ENCODE measurements at regions not wholly inside any gene's neighbourhood (a gene's known extent, or its start where the extent isn't known, plus 50 kb on each side); places are given as distances from the start of the nearest gene placed in this dataset.

DNA sequence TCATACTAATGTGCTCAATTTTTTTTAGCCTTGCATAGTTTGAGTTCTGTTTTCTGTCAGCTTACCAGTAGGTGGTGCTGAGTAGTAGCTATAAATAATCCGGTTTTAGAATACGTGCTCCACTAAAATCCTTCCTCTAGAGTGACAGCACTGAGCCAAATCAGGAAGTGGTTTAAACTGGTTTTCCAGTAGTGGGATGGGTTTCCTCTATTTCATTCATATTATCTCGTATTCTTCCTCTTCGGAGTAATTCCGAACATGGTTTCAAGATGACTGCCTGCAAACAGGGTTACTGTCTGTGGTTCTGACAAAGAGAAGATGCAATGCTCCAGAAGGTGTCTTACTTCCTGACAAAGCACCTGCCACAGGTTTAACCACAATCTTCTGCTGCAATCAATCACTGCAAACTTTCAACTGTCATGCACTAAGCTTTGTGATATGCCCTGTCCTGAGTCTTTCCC, 496.9 kb upstream of the VRK2 start:
- Mint-ChIP-seq H3K9me3 (peaks cover 9% of the 10 kb centered on the region), H3K27me3 (peaks cover 4% of the 10 kb centered on the region), H3K4me3 (peak overlapping the region; percentile 55), H3K4me1 (peaks cover 15% of the 10 kb centered on the region), H3K27ac (no peak overlapping the region), H3K36me3 (peaks cover 7% of the 10 kb centered on the region)
- no peak for DNase-seq (ENCODE audit: low spot score in 2 of 2)
- ATAC-seq (ENCODE audit: low read depth): no peak

DNA sequence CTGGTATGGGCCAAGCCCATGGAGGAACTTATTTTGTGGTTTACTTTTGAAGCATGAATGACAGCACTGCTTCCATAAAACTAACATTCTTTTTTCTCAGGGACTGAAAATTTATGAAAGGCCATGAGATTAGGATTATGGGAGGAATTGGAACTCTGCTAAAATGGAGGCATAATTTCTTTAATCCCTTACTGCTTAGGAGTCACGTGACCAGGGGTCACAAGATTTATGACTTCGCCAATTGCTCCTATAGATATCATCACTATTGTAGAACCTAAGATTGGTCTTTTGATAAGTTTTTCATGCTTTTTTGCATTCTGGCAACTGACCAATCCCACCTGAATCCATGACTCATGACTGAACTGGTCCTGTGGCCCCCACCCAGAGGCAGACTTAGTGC, 495.7 kb upstream of the VRK2 start:
- H3K4me1 Mint-ChIP-seq: peaks cover 15% of the 10 kb centered on the region

DNA sequence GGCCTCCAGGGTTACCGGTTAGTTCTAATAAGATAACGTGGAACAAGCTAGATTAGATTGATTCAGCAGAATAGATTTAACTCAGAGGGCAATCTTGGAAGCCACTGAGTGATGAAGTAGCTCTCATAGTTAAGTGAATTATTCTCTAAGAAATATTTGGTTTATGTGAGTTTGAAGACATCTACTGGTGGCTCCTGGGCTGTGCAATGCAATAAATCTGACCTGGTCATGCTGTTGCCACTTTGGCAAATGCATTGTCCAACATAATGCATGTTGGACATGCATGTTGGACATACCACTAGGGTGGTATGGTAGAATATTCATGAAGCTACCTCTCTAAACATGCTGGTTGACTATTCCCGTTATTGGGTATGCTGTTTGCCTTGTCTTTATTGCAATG, 493.7 kb upstream of the VRK2 start:
- Mint-ChIP-seq H3K9me3 (peaks cover 7% of the 10 kb centered on the region), H3K27ac (no peak overlapping the region), H3K4me3 (no peak overlapping the region), H3K27me3 (no peaks in the 10 kb centered on the region), H3K4me1 (peaks cover 8% of the 10 kb centered on the region), H3K36me3 (peaks cover 5% of the 10 kb centered on the region)
- ATAC-seq (ENCODE audit: low read depth): no peak
- no peak for DNase-seq (ENCODE audit: low spot score in 2 of 2)

More for the DNA sequence above, 495.7 kb upstream of the VRK2 start:
- Mint-ChIP-seq H3K4me3 (no peak overlapping the region), H3K9me3 (peaks cover 11% of the 10 kb centered on the region), H3K27ac (no peak overlapping the region), H3K36me3 (peaks cover 5% of the 10 kb centered on the region), H3K27me3 (no peaks in the 10 kb centered on the region)
- ATAC-seq (ENCODE audit: low read depth) (no peak), DNase-seq (ENCODE audit: low spot score in 2 of 2) (no peak)

DNA sequence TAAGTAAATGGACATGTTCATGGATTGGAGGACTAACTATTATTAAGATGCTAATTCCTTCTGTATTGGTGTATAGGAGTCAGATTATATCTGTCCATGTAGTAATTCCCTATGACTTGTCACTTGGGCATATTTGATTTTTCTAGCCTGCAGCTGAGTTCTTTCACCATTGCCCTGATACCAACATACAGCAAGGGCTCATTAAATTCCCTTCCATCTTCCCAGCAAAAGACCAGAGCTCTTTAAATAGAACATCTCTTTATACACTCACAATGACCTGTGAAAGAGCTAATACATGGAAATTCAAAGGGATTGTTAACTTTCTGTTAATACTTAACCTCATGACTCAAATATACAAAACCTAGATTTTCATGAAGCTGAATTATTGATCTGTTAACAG, 492.3 kb upstream of the VRK2 start:
- no peak for DNase-seq (ENCODE audit: low spot score in 2 of 2)

DNA sequence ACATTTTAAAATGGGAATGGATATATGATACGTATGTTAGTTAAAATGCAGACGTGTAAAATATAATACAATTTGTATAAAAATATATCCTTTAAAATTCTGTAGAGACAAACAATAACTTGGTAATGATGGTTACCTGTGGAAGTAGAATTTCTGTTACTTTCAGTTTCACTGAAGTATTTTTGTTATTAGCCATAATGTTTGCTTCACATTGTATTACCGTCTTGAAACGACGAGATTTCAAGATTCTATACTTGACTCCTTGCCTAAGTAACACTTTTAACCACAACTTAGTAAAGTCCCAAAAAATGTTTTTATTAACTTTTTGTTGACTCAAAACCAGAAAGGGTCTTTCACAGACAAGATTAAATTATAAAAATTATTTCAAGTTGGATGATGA, 488.3 kb upstream of the VRK2 start:
- H3K4me1 Mint-ChIP-seq: no peaks in the 10 kb centered on the region
- H3K36me3 Mint-ChIP-seq: peaks cover 1% of the 10 kb centered on the region

More for the DNA sequence above, 492.3 kb upstream of the VRK2 start:
- Mint-ChIP-seq H3K27me3 (no peaks in the 10 kb centered on the region), H3K4me1 (peaks cover 7% of the 10 kb centered on the region), H3K4me3 (no peak overlapping the region), H3K9me3 (peaks cover 7% of the 10 kb centered on the region), H3K36me3 (peaks cover 5% of the 10 kb centered on the region), H3K27ac (no peak overlapping the region)
- no peak for ATAC-seq (ENCODE audit: low read depth)

DNA sequence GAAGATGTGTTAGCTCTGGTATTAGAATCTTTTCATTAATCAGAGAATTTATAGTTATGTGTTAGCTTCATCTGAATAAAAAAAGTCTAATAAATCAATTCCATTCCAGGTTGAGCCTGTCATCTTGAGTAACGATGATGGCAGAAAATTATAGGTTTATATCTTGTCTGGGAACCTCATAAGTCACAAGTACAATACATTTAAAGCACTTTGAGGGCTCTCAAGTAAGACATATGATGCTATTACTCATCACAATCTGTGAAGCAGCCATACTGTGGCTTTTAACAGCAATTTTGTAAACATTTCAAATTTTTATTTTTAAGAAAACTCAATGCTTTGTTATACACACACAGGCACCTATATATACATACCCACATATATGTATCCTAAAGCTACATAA, 484.1 kb upstream of the VRK2 start:
- Mint-ChIP-seq H3K4me3 (no peak overlapping the region), H3K4me1 (no peaks in the 10 kb centered on the region), H3K27ac (no peak overlapping the region), H3K9me3 (no peaks in the 10 kb centered on the region), H3K27me3 (no peaks in the 10 kb centered on the region), H3K36me3 (no peaks in the 10 kb centered on the region)
- DNase-seq (ENCODE audit: low spot score in 2 of 2): no peak
- no peak for ATAC-seq (ENCODE audit: low read depth)

More for the DNA sequence above, 488.3 kb upstream of the VRK2 start:
- ATAC-seq (ENCODE audit: low read depth): no peak
- Mint-ChIP-seq H3K27me3 (no peaks in the 10 kb centered on the region), H3K4me3 (no peak overlapping the region), H3K9me3 (peaks cover 2% of the 10 kb centered on the region), H3K27ac (no peak overlapping the region)
- no peak for DNase-seq (ENCODE audit: low spot score in 2 of 2)

DNA sequence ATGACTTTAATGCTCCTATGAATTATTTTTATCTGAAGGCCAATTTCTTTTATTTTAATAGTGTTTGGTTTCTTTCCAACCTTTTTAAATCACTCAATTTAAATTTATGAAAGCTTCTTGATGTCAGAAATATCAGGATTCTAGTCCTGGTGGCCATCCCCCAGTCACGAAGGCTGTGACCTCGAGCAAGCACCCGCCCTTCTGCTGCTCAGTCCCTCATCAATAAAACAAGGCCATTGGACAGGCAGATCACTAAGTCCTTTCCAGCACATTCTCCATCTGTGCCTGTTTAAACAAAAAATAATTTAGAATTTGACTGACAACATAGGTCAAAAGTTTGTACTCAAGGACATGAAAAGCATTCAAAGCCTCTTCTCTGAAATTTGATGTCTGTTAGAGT, 483.6 kb upstream of the VRK2 start:
- H3K4me1 Mint-ChIP-seq: no peaks in the 10 kb centered on the region

DNA sequence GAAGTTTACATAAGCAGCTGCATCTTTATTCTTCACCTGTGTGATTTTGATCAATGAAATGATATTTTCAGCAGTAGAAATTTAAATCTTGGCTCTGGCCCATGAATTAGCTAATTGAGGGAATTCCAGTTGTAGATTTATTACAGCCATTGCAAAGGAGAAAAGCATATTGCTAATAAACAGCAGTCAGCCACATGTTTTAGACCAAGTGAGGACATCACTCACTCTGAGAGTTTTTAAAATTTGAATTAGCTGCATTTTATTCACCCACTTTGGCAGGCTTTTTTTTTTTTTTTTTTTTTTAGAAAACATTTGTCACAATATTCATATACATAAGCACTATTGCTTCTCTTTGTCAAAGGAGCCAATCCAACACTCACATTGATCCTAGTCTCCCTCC, 479.4 kb upstream of the VRK2 start:
- Mint-ChIP-seq H3K4me1 (peaks cover 4% of the 10 kb centered on the region), H3K36me3 (peaks cover 1% of the 10 kb centered on the region), H3K27me3 (no peaks in the 10 kb centered on the region), H3K4me3 (no peak overlapping the region), H3K9me3 (no peaks in the 10 kb centered on the region), H3K27ac (no peak overlapping the region)
- DNase-seq (ENCODE audit: low spot score in 2 of 2) (no peak), ATAC-seq (ENCODE audit: low read depth) (no peak)

More for the DNA sequence above, 483.6 kb upstream of the VRK2 start:
- no peak for DNase-seq (ENCODE audit: low spot score in 2 of 2)
- no peak for ATAC-seq (ENCODE audit: low read depth)
- Mint-ChIP-seq H3K27ac (no peak overlapping the region), H3K27me3 (no peaks in the 10 kb centered on the region), H3K36me3 (no peaks in the 10 kb centered on the region), H3K4me3 (no peak overlapping the region), H3K9me3 (no peaks in the 10 kb centered on the region)

DNA sequence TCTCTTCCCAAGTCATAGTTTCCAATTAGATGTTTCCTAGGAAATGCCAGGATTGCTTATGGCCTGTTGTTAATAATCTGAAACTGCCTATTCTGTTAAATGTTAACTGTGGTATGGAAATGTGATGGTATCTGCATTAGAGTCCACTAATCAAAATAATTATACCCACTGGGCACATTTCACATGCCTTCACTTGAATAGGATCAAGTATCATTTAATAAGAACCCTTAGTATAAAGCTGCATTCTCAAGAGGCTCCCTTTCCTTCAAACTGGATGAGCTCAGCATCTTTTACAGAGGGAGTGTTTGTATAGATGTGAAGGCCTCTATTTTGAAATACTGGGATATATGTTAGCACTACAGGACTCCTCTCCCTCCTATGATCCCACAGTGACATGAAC, 477.2 kb upstream of the VRK2 start:
- Mint-ChIP-seq H3K9me3 (no peaks in the 10 kb centered on the region), H3K36me3 (peaks cover 6% of the 10 kb centered on the region), H3K27me3 (no peaks in the 10 kb centered on the region), H3K27ac (no peak overlapping the region), H3K4me3 (no peak overlapping the region), H3K4me1 (peaks cover 4% of the 10 kb centered on the region)
- ATAC-seq (ENCODE audit: low read depth) (no peak), DNase-seq (ENCODE audit: low spot score in 2 of 2) (no peak)

DNA sequence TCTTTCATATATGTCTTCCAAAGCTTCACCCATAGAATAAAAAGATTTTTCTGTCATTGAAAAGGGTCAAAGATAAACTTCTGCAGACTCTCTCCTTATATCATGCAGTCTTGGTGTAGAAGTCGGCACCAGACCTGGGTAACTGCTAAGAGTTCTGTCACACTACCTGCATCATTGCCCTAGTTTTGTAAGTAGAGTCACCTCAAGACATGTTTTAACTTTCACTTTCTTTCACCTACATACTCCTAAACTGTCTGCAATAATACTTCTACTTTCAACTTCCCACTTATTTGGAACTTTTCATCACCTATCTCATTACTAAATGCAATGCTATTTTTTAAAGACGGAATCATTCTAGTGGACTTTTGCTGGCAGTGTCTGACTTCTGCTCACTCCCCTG, 475.6 kb upstream of the VRK2 start:
- DNase-seq (ENCODE audit: low spot score in 2 of 2) (no peak), ATAC-seq (ENCODE audit: low read depth) (no peak)
- Mint-ChIP-seq H3K4me1 (peaks cover 4% of the 10 kb centered on the region), H3K36me3 (peaks cover 7% of the 10 kb centered on the region), H3K9me3 (no peaks in the 10 kb centered on the region), H3K27me3 (no peaks in the 10 kb centered on the region), H3K27ac (no peak overlapping the region), H3K4me3 (no peak overlapping the region)

DNA sequence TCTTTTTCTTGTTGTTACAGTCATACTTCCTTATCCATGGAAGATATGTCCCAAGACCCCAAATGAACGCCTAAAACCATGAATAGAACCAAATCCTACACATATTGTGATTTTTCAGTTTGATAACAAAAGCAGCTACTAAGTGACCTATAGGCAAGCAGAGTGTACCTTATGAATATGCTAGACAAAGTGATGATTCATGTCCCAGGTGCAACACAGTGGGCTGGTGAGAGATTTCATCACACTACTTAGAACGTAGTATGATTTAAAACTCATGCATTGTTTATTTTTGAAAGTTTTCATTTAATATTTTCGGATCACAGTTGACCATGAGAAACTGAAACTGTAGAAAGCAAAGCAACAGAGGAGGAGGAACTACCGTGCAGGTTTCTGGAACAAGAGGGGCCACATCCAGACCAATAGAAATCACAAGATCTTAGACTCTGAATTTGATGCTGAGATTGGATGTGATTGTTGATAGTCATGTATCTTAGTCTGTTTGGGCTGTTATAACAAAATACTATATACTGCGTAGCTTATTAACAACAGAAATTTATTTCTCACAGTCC, 470.8 kb upstream of the VRK2 start:
- no peaks in the 10 kb centered on the region for H3K27me3 Mint-ChIP-seq
- no peaks in the 10 kb centered on the region for H3K9me3 Mint-ChIP-seq
- ATAC-seq (ENCODE audit: low read depth) (no peak), DNase-seq (ENCODE audit: low spot score in 2 of 2) (no peak)
- H3K4me1 Mint-ChIP-seq: peaks cover 4% of the 10 kb centered on the region
- no peak overlapping the region for H3K27ac Mint-ChIP-seq
- H3K36me3 Mint-ChIP-seq: peaks cover 7% of the 10 kb centered on the region
- H3K4me3 Mint-ChIP-seq: no peak overlapping the region

DNA sequence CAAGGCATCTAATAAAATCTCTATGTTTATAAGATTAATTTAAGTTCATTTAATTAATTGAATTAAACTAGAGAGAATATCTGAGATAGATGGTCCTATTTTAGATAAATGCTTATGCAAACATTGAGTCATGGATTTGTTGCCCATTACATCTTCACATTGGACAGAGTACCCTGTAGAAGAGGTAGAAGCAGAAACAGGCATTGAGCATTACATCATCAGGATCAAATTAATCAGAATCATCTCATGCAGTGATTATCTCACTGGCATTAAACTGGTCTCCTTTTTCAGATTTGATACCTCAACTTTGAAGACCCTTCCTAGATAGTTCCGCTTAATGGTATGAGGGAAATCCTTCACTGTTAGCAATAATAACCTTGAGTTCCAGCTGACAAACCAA, 469.6 kb upstream of the VRK2 start:
- Mint-ChIP-seq H3K9me3 (no peaks in the 10 kb centered on the region), H3K27me3 (no peaks in the 10 kb centered on the region), H3K4me1 (no peaks in the 10 kb centered on the region), H3K27ac (no peak overlapping the region), H3K4me3 (no peak overlapping the region), H3K36me3 (peaks cover 6% of the 10 kb centered on the region)
- DNase-seq (ENCODE audit: low spot score in 2 of 2) (no peak), ATAC-seq (ENCODE audit: low read depth) (no peak)

DNA sequence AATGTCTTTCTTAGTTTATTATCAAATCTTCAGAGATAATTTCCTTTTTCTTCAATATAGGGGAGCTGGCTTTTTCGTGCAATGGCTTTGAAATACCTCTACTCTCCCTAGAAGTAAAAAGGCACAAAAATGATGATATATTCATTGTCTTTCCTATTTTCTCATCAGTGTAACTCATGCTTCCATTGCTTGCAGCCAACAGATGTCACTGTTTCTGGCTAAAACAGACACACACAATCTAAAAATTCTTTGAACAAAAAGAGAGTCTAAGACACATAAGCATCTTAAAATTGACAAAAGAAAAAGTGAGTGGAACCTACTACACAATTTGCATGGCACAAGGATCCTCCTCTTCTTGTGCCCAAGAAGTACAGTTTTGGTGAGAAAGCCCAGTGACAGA, 448.7 kb upstream of the VRK2 start:
- H3K9me3 Mint-ChIP-seq: peaks cover 4% of the 10 kb centered on the region
- no peak overlapping the region for H3K27ac Mint-ChIP-seq
- no peak for ATAC-seq (ENCODE audit: low read depth)
- H3K36me3 Mint-ChIP-seq: no peaks in the 10 kb centered on the region
- H3K4me1 Mint-ChIP-seq: peaks cover 5% of the 10 kb centered on the region
- no peak for DNase-seq (ENCODE audit: low spot score in 2 of 2)
- no peak overlapping the region for H3K4me3 Mint-ChIP-seq
- no peaks in the 10 kb centered on the region for H3K27me3 Mint-ChIP-seq

DNA sequence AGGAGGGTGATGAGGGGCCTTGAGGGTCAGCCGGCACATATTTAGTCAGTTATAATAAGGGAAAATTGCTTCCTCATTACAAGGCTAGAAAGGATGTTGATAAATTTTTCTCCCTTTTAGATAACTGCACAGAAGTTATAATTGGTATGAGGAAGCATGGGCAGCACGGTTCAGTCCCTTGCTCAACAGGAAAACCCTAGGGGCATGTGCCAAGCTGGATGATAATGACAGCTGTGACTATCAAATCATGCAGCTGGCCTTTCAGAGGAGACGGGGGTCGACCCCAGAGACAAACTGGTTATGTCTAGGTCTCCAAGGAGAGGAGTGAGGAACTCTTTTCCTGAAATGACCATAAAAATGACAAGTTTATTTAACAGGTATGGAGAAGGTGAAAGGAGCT, 448.1 kb upstream of the VRK2 start:
- DNase-seq (ENCODE audit: low spot score in 2 of 2): no peak
- no peak for ATAC-seq (ENCODE audit: low read depth)
- Mint-ChIP-seq H3K4me3 (no peak overlapping the region), H3K27me3 (no peaks in the 10 kb centered on the region), H3K36me3 (no peaks in the 10 kb centered on the region), H3K4me1 (peaks cover 5% of the 10 kb centered on the region), H3K9me3 (peaks cover 4% of the 10 kb centered on the region), H3K27ac (no peak overlapping the region)

DNA sequence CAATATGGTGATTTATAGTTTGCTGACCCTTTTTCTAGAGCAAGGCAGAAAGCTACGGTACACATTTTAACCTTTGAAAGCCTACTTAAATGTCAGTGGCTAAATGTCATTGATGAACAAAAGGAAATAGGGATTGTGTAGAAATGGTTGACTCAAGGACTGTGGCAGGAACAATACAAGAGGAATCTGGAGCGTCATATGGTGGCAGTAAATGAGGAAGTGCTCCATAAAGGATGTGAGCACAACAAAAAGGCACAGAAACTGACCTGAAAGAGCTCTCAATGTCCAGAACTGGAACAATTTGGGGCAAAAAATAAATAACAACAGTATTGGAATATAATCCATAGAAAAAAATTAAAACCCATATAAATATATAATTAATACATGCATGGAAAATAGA, 443.9 kb upstream of the VRK2 start:
- Mint-ChIP-seq H3K27me3 (no peaks in the 10 kb centered on the region), H3K36me3 (no peaks in the 10 kb centered on the region), H3K4me1 (peaks cover 5% of the 10 kb centered on the region), H3K9me3 (peaks cover 2% of the 10 kb centered on the region), H3K27ac (no peak overlapping the region), H3K4me3 (no peak overlapping the region)
- no peak for DNase-seq (ENCODE audit: low spot score in 2 of 2)
- ATAC-seq (ENCODE audit: low read depth): no peak

Measured in memory B cell (primary cell).